SK-N-SH (cell line): ENCODE measurements at regions not wholly inside any gene's neighbourhood (a gene's known extent, or its start where the extent isn't known, plus 50 kb on each side); places are given as distances from the start of the nearest gene placed in this dataset.

ENCODE experiments used
- EP300 ChIP-seq, 2 experiments: IDR thresholded peaks; 2 replicates each; pipeline versions ENCODE4 v1.4.0 to v1.6.1; 2012; ENCODE audit warnings: borderline replicate concordance in 1 of 2, low read depth in 1 of 2, low read length in 1 of 2
- FOXM1 ChIP-seq: IDR thresholded peaks from 2 replicates; pipeline ENCODE4 v1.4.0; 2012; ENCODE audit warnings: low read depth, mild to moderate bottlenecking
- MEF2A ChIP-seq: IDR thresholded peaks from 2 replicates; pipeline ENCODE4 v1.4.0; 2012; ENCODE audit warnings: low read depth, borderline replicate concordance
- RAD21 ChIP-seq: IDR thresholded peaks from 2 replicates; pipeline ENCODE4 v1.6.1; 2012; ENCODE audit warnings: mild to moderate bottlenecking, low read length
- REST ChIP-seq: IDR thresholded peaks from 2 replicates; pipeline ENCODE4 v1.6.1; 2012; ENCODE audit warnings: mild to moderate bottlenecking, low read depth, low read length, moderate library complexity
- TAF1 ChIP-seq: IDR thresholded peaks from 2 replicates; pipeline ENCODE4 v1.6.1; 2012; ENCODE audit warnings: low read depth, mild to moderate bottlenecking, low read length, moderate library complexity, borderline replicate concordance
- YY1 ChIP-seq: IDR thresholded peaks from 2 replicates; pipeline ENCODE4 v1.4.0; 2012; ENCODE audit warnings: low read depth, mild to moderate bottlenecking
- TF ChIP-seq, protein P1 (sequence below): fragments of 200-600 bp; sonication (generic); IDR thresholded peaks from 2 replicates; pipeline ENCODE4 v1.6.1; 2017; ENCODE audit warnings: antibody characterized with exemption, mild to moderate bottlenecking, moderate library complexity

DNA sequence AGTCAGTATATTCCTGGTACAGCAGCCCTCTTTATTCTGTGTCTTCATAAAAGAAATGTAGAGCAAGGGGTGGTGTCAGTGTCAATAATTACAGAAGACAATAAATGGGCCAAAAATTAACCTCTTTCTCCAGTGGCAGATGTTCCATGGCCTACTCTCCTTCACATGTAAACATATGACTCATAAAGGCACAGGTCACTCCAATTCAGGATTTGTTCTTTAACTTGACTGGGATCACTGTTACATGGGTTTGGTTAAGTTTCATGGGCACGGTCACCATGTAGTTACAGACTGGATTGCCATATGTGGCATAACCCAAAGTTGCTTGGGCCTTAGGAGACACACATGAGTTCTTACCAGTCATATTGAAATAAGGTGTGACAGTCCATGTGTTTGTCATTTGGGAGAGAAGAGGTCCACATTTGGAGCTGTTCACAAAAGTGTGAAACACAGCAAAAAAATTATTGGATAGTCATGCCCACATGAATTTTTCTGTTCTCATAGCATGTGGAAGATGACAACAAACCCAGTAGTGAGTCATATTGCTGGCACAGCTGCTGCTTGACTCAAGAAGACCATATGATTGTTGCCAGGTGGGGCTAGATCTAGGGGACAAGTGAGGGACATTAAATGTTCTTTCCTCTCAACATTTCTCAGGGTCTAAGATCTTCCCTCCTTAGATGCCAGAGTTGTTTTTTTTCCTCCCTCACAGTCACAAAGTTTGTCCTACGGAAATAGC, 68.1 kb upstream of the HTR2A start:
- TF ChIP-seq, protein P1, sequence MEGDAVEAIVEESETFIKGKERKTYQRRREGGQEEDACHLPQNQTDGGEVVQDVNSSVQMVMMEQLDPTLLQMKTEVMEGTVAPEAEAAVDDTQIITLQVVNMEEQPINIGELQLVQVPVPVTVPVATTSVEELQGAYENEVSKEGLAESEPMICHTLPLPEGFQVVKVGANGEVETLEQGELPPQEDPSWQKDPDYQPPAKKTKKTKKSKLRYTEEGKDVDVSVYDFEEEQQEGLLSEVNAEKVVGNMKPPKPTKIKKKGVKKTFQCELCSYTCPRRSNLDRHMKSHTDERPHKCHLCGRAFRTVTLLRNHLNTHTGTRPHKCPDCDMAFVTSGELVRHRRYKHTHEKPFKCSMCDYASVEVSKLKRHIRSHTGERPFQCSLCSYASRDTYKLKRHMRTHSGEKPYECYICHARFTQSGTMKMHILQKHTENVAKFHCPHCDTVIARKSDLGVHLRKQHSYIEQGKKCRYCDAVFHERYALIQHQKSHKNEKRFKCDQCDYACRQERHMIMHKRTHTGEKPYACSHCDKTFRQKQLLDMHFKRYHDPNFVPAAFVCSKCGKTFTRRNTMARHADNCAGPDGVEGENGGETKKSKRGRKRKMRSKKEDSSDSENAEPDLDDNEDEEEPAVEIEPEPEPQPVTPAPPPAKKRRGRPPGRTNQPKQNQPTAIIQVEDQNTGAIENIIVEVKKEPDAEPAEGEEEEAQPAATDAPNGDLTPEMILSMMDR: no peak
- TF ChIP-seq YY1 (no peak), REST (no peak), MEF2A (no peak), FOXM1 (no peak), TAF1 (no peak), RAD21 (no peak), EP300 (IDR thresholded peaks at IDR 0.05; ENCODE audit: borderline replicate concordance in 1 of 2, low read depth in 1 of 2, low read length in 1 of 2) (no peak)
